ENCODE measurements at regions not wholly inside any gene's neighbourhood (a gene's known extent, or its start where the extent isn't known, plus 50 kb on each side); places are given as distances from the start of the nearest gene placed in this dataset.
A peak's percentile ranks its signal among the peaks of the same experiment; 100 is the strongest.

- H3K9me3 Mint-ChIP-seq = peaks cover 10% of the 10 kb centered on the region
- H3K27me3 Mint-ChIP-seq (ENCODE audit: low read depth) = no peaks in the 10 kb centered on the region
- peak overlapping the region; percentile 89 for H3K27ac Mint-ChIP-seq
- H3K4me3 Mint-ChIP-seq = no peak overlapping the region
- H3K4me1 Mint-ChIP-seq = peaks cover 33% of the 10 kb centered on the region
- 0 out of 2 replicates have a peak, but pooled peaks cover 12% of the 10 kb centered on the region for H3K36me3 Mint-ChIP-seq
- peak; percentile 69 for ATAC-seq
- CTCF ChIA-PET = interaction anchor here (1.1 kb wide), 1 partner anchor 159 kb away, joined by 4 read pairs; no protein-coding TSS in a partner anchor
- POLR2A ChIA-PET = no interaction called here
- DNase-seq (ENCODE audit: low spot score) = no peak
- TF ChIP-seq AFF4 (CRISPR knock-in tag; IDR thresholded peaks at IDR 0.05; ENCODE audit: borderline replicate concordance) = no peak
- no peak for TF ChIP-seq ZMAT4 (CRISPR knock-in tag; IDR thresholded peaks at IDR 0.05)
- no peak for TF ChIP-seq SOX15 (CRISPR knock-in tag; IDR thresholded peaks at IDR 0.05)
- no peak for TF ChIP-seq ZNF532 (CRISPR knock-in tag; IDR thresholded peaks at IDR 0.05; ENCODE audit: borderline replicate concordance)
- no peak for TF ChIP-seq ZNF317 (CRISPR knock-in tag; IDR thresholded peaks at IDR 0.05; ENCODE audit: borderline replicate concordance, low read depth)
- no peak for TF ChIP-seq PRDM15 (CRISPR knock-in tag; IDR thresholded peaks at IDR 0.05)
- TF ChIP-seq HMGXB4 (CRISPR knock-in tag; IDR thresholded peaks at IDR 0.05) = no peak
- no peak for TF ChIP-seq IRF1 (CRISPR knock-in tag; IDR thresholded peaks at IDR 0.05)
- no peak for TF ChIP-seq ZNF416 (CRISPR knock-in tag; IDR thresholded peaks at IDR 0.05)
- no peak for TF ChIP-seq MAX (CRISPR knock-in tag; IDR thresholded peaks at IDR 0.05)
- TF ChIP-seq E2F4 (CRISPR knock-in tag; IDR thresholded peaks at IDR 0.05; ENCODE audit: borderline replicate concordance, low read depth) = no peak
- TF ChIP-seq ZNF423 (CRISPR knock-in tag; IDR thresholded peaks at IDR 0.05) = no peak
- TF ChIP-seq ZBTB21 (CRISPR knock-in tag; IDR thresholded peaks at IDR 0.05; ENCODE audit: borderline replicate concordance) = no peak
- TF ChIP-seq ARID4B (CRISPR knock-in tag; IDR thresholded peaks at IDR 0.05; ENCODE audit: borderline replicate concordance) = no peak
These were observed 59.2 kb upstream of the TRAK1 start for GRCh38 chr3:42031808-42032480.
